Mesenchymal stem cell (in vitro differentiated cells and primary cell): ENCODE measurements at regions not wholly inside any gene's neighbourhood (a gene's known extent, or its start where the extent isn't known, plus 50 kb on each side); places are given as distances from the start of the nearest gene placed in this dataset.

ENCODE experiments used
- DNase-seq: peaks from one replicate; pipeline ENCODE4 v3.0.0-alpha.2; 2013
- H2AFZ ChIP-seq: one replicate; pipeline ENCODE4 v1.6.1; 2013; ENCODE audit warnings: low read depth, mild to moderate bottlenecking, control low read depth, inconsistent platforms, low read length, moderate library complexity
- H2AK5ac ChIP-seq: 2 replicates; pipeline ENCODE4 v1.6.1; 2013; ENCODE audit warnings: low read length, moderate library complexity, mild to moderate bottlenecking, inconsistent platforms; ENCODE audit not compliant: severe bottlenecking
- H2BK120ac ChIP-seq: one replicate; pipeline ENCODE4 v1.6.1; 2013; ENCODE audit warnings: low read depth, mild to moderate bottlenecking, inconsistent platforms, low read length, moderate library complexity
- H2BK12ac ChIP-seq, 2 experiments: one replicate each; pipeline ENCODE4 v1.6.1; 2013; ENCODE audit warnings: inconsistent platforms in 2 of 2, low read length in 2 of 2, mild to moderate bottlenecking in 2 of 2, moderate library complexity in 2 of 2, control low read depth in 1 of 2
- H2BK15ac ChIP-seq: one replicate; pipeline ENCODE4 v1.6.1; 2013; ENCODE audit warnings: mild to moderate bottlenecking, low read depth, inconsistent platforms; ENCODE audit not compliant: poor library complexity, severe bottlenecking
- H2BK5ac ChIP-seq: 2 replicates; pipeline ENCODE4 v1.6.1; 2013; ENCODE audit warnings: low read depth, mild to moderate bottlenecking, low read length, control low read depth, inconsistent platforms; ENCODE audit not compliant: poor library complexity, severe bottlenecking
- H3K14ac ChIP-seq, 2 experiments: one replicate each; pipeline ENCODE4 v1.6.1; 2013; ENCODE audit warnings: inconsistent platforms in 2 of 2, low read length in 2 of 2, control low read depth in 1 of 2, mild to moderate bottlenecking in 1 of 2, moderate library complexity in 1 of 2
- H3K18ac ChIP-seq, 2 experiments: one replicate each; pipeline ENCODE4 v1.6.1; 2013; ENCODE audit warnings: inconsistent platforms in 2 of 2, low read length in 2 of 2, control low read depth in 1 of 2, low read depth in 1 of 2, mild to moderate bottlenecking in 1 of 2
- H3K23ac ChIP-seq, 2 experiments: one replicate each; pipeline ENCODE4 v1.6.1; 2013; ENCODE audit warnings: inconsistent platforms in 2 of 2, low read length in 2 of 2, mild to moderate bottlenecking in 2 of 2, moderate library complexity in 2 of 2, control low read depth in 1 of 2
- H3K27ac ChIP-seq: 2 replicates; pipeline ENCODE4 v1.5.1; 2013; ENCODE audit warnings: mild to moderate bottlenecking, moderate library complexity, low read length, control low read depth, inconsistent platforms; ENCODE audit not compliant: poor library complexity, severe bottlenecking
- H3K27me3 ChIP-seq, 2 experiments: 2 replicates each; pipeline versions ENCODE4 v1.6.1 to v1.7.0; 2013; ENCODE audit warnings: low read length in 2 of 2, mild to moderate bottlenecking in 2 of 2, moderate library complexity in 2 of 2, control low read depth in 1 of 2, inconsistent platforms in 1 of 2; ENCODE audit not compliant: control insufficient read depth in 1 of 2, insufficient read depth in 1 of 2
- H3K36me3 ChIP-seq, 2 experiments: 2 replicates each; pipeline versions ENCODE4 v1.6.1 to v1.7.0; 2013; ENCODE audit warnings: low read length in 2 of 2, control low read depth in 1 of 2, inconsistent platforms in 1 of 2, low read depth in 1 of 2, mild to moderate bottlenecking in 1 of 2; ENCODE audit not compliant: insufficient read depth in 2 of 2, control insufficient read depth in 1 of 2
- H3K4ac ChIP-seq, 2 experiments: one replicate each; pipeline ENCODE4 v1.6.1; 2013; ENCODE audit warnings: inconsistent platforms in 2 of 2, low read length in 2 of 2, mild to moderate bottlenecking in 2 of 2, moderate library complexity in 2 of 2, control low read depth in 1 of 2, low read depth in 1 of 2
- H3K4me1 ChIP-seq: 2 replicates; pipeline ENCODE4 v1.6.1; 2013; ENCODE audit warnings: low read depth, low read length, control low read depth; ENCODE audit not compliant: control insufficient read depth, insufficient read depth
- H3K4me2 ChIP-seq: 2 replicates; pipeline ENCODE4 v1.6.1; 2013; ENCODE audit warnings: low read length, mild to moderate bottlenecking, inconsistent platforms; ENCODE audit not compliant: poor library complexity, severe bottlenecking
- H3K4me3 ChIP-seq, 2 experiments: 2 replicates each; pipeline versions ENCODE4 v1.5.1 to v1.7.0; 2013; ENCODE audit warnings: low read length in 2 of 2, mild to moderate bottlenecking in 2 of 2, control low read depth in 1 of 2, low read depth in 1 of 2; ENCODE audit not compliant: insufficient read depth in 1 of 2
- H3K79me1 ChIP-seq: replicated peaks from 2 replicates; pipeline ENCODE4 v1.6.1; 2013; ENCODE audit warnings: mild to moderate bottlenecking, control low read depth, low read length, inconsistent platforms; ENCODE audit not compliant: poor library complexity, severe bottlenecking
- H3K9ac ChIP-seq: 2 replicates; pipeline ENCODE4 v1.7.0; 2013; ENCODE audit warnings: mild to moderate bottlenecking, low read length, moderate library complexity
- H3K9me3 ChIP-seq: 2 replicates; pipeline ENCODE4 v1.7.0; 2013; ENCODE audit warnings: mild to moderate bottlenecking, low read length; ENCODE audit not compliant: control insufficient read depth
- H4K8ac ChIP-seq: one replicate; pipeline ENCODE4 v1.6.1; 2013; ENCODE audit warnings: inconsistent platforms, mild to moderate bottlenecking, low read length, moderate library complexity
- H4K91ac ChIP-seq: one replicate; pipeline ENCODE4 v1.6.1; 2013; ENCODE audit warnings: mild to moderate bottlenecking, low read length, inconsistent platforms
- WGBS: methylation state at CpG from one replicate; pipeline ENCODE4 v1.1.7; 2013; ENCODE audit warnings: mixed read lengths; 5-methylcytosine and 5-hydroxymethylcytosine counted together

DNA sequence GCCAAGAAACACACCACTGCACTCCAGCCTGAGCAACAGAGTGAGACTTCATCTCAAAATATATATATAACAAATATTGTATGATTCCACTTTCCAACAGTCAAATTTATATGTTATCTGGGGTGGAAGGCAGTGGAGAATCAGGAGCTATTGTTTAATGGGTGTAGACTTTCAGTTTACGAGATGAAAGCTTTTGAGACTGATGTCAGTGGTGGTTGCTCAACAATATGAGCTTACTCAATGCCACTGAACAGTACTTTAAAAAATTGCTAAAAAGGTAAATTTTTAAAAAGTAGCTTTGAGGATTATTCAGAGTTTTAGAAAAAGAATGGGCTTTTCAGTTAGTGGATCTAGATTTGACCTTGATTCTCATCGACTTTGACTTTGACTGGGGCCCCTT, 105.9 kb upstream of the ST6GAL2 start:
- no peak overlapping the region for H2BK15ac ChIP-seq
- H3K23ac ChIP-seq: no peak overlapping the region
- H3K9me3 ChIP-seq: no peaks in the 10 kb centered on the region
- H3K9ac ChIP-seq: no peak overlapping the region
- no peaks in the 10 kb centered on the region for H3K36me3 ChIP-seq
- H3K4me1 ChIP-seq: peaks cover 8% of the 10 kb centered on the region
- no peak overlapping the region for H3K14ac ChIP-seq
- no peak overlapping the region for H3K18ac ChIP-seq
- no peaks in the 10 kb centered on the region for H3K79me1 ChIP-seq
- H2BK12ac ChIP-seq: no peak overlapping the region
- WGBS: 90% methylated on average over 2 of the region's 2 CpGs
- H2AFZ ChIP-seq: no peak overlapping the region
- no peak overlapping the region for H2BK5ac ChIP-seq
- DNase-seq: no peak
- H3K4me3 ChIP-seq: no peak overlapping the region
- H3K27me3 ChIP-seq: peaks cover 0 to 58% of the 10 kb centered on the region in 2 experiments
- no peak overlapping the region for H2AK5ac ChIP-seq
- no peak overlapping the region for H4K8ac ChIP-seq
- no peak overlapping the region for H3K4ac ChIP-seq
- no peak overlapping the region for H4K91ac ChIP-seq
- no peak overlapping the region for H2BK120ac ChIP-seq
- H3K27ac ChIP-seq: no peak overlapping the region
- no peak overlapping the region for H3K4me2 ChIP-seq

DNA sequence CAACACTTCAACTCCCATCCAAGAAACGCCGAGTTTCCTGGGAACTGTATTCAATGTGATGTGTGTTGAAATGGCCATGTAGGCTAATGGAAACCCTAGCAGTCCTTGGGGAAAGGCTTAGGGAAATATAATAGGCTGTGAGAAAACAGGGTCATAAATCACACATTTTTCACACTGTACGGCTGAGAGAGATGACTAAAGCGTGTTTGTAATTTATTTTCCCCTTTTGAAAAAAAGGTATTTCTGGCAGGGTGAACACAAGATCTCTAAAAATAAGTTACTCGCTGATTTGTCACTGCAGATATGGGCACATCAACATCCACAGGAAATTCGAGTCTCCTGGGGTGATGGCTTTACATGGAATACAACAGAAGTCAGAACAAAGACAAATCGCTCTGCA, 109.6 kb upstream of the ST6GAL2 start:
- Histone ChIP-seq H3K4ac (no peak overlapping the region), H2BK5ac (no peak overlapping the region), H3K9me3 (no peaks in the 10 kb centered on the region), H3K36me3 (no peaks in the 10 kb centered on the region), H2AFZ (no peak overlapping the region), H2AK5ac (no peak overlapping the region), H3K4me3 (no peak overlapping the region), H3K14ac (no peak overlapping the region), H2BK12ac (no peak overlapping the region), H3K4me2 (no peak overlapping the region), H4K91ac (no peak overlapping the region), H3K9ac (no peak overlapping the region), H3K23ac (no peak overlapping the region), H3K18ac (no peak overlapping the region), H3K4me1 (peaks cover 8% of the 10 kb centered on the region), H3K27ac (no peak overlapping the region), H2BK120ac (no peak overlapping the region), H3K27me3 (peaks cover 0 to 66% of the 10 kb centered on the region in 2 experiments), H2BK15ac (no peak overlapping the region), H4K8ac (no peak overlapping the region), H3K79me1 (no peaks in the 10 kb centered on the region)
- 51% methylated on average over 4 of the region's 7 CpGs for WGBS
- DNase-seq: peak; percentile 10

DNA sequence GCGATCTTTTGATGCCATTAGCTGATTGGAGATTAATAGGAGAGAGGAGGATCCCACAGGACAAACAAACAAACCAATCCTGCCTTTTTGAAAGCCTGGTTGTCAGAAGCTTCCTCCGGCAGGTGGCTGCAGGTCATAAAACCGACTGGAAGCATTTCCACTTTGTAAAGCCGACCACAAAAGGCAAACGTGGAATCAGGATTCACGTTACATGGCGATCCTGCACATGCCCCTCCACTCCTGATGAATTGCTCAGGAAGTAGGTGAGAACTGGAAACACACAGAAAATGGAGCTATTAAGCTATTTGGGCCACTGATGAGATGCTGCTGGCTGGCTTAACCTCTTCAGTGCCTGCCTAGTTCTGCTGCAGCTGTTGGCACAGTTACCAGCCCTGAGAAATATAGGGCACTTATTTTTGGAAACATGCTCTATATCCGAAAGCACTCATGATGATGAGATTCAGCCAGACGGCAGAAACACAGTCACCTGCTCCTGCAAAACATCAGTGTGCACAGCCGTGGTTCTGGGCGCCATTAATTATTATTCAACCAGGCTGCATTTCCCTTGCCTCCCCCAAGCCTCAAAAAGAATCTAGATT, 110.3 kb upstream of the ST6GAL2 start:
- no peak overlapping the region for H3K9ac ChIP-seq
- H2AK5ac ChIP-seq: no peak overlapping the region
- no peak overlapping the region for H2BK5ac ChIP-seq
- no peak for DNase-seq
- H3K27ac ChIP-seq: no peak overlapping the region
- H3K4me1 ChIP-seq: peaks cover 8% of the 10 kb centered on the region
- no peak overlapping the region for H3K4me3 ChIP-seq
- no peaks in the 10 kb centered on the region for H3K36me3 ChIP-seq
- H4K91ac ChIP-seq: no peak overlapping the region
- no peak overlapping the region for H3K23ac ChIP-seq
- H2AFZ ChIP-seq: no peak overlapping the region
- no peak overlapping the region for H3K4me2 ChIP-seq
- H2BK15ac ChIP-seq: no peak overlapping the region
- no peak overlapping the region for H2BK12ac ChIP-seq
- no peak overlapping the region for H3K18ac ChIP-seq
- H3K27me3 ChIP-seq: peaks cover 0 to 69% of the 10 kb centered on the region in 2 experiments
- H2BK120ac ChIP-seq: no peak overlapping the region
- no peaks in the 10 kb centered on the region for H3K79me1 ChIP-seq
- H3K9me3 ChIP-seq: no peaks in the 10 kb centered on the region
- H3K4ac ChIP-seq: no peak overlapping the region
- H3K14ac ChIP-seq: no peak overlapping the region
- 68% methylated on average over 11 of the region's 11 CpGs for WGBS
- H4K8ac ChIP-seq: no peak overlapping the region

DNA sequence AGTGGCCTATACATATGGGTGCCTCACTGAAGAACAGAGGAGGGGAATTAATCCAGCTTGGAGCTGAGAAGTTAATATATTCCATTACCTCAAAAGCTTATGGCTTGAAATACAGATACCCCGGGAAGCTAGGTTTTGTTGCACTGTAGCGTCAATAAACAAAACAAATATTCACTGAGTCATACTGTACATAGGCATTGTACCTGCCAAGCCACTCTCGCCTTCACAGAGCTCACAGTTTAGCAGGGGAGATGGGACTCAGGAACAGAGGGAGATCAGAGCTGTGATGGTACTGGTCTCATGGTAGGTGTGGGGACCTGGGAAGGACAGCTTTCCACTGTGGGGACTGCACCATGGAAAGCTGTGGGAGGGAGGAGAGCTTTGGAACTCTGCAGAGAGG, 111.2 kb upstream of the ST6GAL2 start:
- Histone ChIP-seq H3K79me1 (no peaks in the 10 kb centered on the region), H2BK120ac (no peak overlapping the region), H3K4me3 (no peak overlapping the region), H2AK5ac (no peak overlapping the region), H3K27me3 (peaks cover 0 to 69% of the 10 kb centered on the region in 2 experiments), H3K27ac (no peak overlapping the region), H2BK15ac (no peak overlapping the region), H3K4me1 (peaks cover 8% of the 10 kb centered on the region), H2BK12ac (no peak overlapping the region), H3K4ac (no peak overlapping the region), H3K18ac (no peak overlapping the region), H3K9ac (no peak overlapping the region), H3K36me3 (no peaks in the 10 kb centered on the region), H3K14ac (no peak overlapping the region), H3K4me2 (no peak overlapping the region), H3K9me3 (no peaks in the 10 kb centered on the region), H4K91ac (no peak overlapping the region), H2BK5ac (no peak overlapping the region), H4K8ac (no peak overlapping the region), H3K23ac (no peak overlapping the region), H2AFZ (no peak overlapping the region)
- 50% methylated on average over 2 of the region's 3 CpGs for WGBS
- DNase-seq: no peak
